Posterior cingulate gyrus (tissue), 11 donors: ENCODE measurements at regions not wholly inside any gene's neighbourhood (a gene's known extent, or its start where the extent isn't known, plus 50 kb on each side); places are given as distances from the start of the nearest gene placed in this dataset.
"Not testable (repeated sequence)": the region's sequence is repeated elsewhere in the genome, so short reads cannot be mapped to it uniquely, and the experiment has no call there.

Experiments
- DNase-seq, 10 donors: peaks; one replicate each; pipeline versions ENCODE4 v3.0.0 to v3.0.0-alpha.2; 2020 to 2021; ENCODE audit warnings: mixed read lengths in 3 of 10
- intact Hi-C: fragments of 100-400 bp; cut with DNase I; formaldehyde crosslinking; loops from one replicate; pipeline ENCODE4 v1.15.1; 2023

DNA sequence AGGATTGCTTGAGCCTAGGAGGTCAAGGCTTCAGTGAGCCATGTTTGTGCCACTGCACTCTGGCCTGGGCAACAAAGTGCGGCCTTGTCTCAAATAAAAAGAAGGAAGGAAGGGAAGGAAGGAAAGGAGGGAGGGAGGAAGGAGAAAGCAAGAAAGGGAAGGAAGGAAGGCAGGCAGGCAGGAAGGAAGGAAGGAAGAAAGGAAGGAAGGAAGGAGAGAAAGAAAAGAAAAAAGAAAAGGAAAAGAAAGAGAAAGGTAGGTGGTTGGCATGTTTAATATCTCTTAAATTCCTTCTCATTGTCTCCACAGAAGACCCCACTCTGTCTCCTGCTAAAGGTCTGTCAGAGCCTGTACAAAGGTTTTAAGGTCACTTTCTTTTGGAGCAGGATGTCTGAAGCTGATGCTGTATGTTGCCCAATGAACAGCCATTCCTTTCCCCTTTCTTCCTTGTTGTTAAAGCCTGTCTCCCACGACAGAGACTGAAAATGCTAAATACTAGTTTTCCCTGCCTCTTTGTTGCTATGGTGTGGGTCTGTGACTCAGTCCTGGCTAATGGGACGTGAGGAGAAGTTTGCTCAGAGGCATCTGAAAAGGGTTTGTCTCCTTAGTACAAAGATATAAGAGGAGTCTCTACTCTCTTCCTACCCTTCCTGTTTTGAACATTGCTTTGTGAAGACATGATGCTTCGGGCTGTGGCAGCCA is 213.3 kb downstream of the PCSK1 start:
- intact Hi-C loops = no loop called here
- no peak for DNase-seq

- intact Hi-C loops = no loop called here
These were observed 214.4 kb downstream of the PCSK1 start for GRCh38 chr5:96218653-96219052.

GRCh38 chr5:96214442-96215197 is 218.4 kb downstream of the PCSK1 start:
- DNase-seq = no peak
- intact Hi-C loops = no loop called here

More at GRCh38 chr5:96218653-96219052, 214.4 kb downstream of the PCSK1 start:
- no peak for DNase-seq

- intact Hi-C loops = no loop called here
These were observed 223.2 kb downstream of the PCSK1 start for GRCh38 chr5:96209829-96210228.

GRCh38 chr5:96207420-96207819 is 225.6 kb downstream of the PCSK1 start:
- DNase-seq = no peak
- intact Hi-C loops = no loop called here

More at GRCh38 chr5:96209829-96210228, 223.2 kb downstream of the PCSK1 start:
- DNase-seq = no peak

GRCh38 chr5:96203761-96204160 is 229.3 kb downstream of the PCSK1 start:
- DNase-seq = no peak
- intact Hi-C loops = no loop called here

DNA sequence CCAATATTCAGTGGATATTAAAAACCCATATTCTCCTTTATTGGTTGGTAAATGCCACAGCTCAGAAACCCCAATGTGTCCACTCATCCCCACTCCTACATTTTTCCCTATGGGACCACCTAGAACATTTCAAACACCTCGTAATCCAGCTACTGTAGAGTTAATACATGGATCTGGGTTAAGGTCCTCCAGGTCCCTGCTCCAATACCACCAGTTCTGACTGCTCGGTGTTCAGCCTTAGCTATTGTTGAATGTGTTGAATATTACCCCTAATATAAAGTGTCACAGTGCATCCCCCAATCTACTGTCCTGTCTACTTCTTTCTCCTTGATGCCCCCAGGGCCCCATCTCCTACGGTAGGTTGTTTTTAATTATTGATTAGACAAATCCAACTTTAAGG is 231.5 kb downstream of the PCSK1 start:
- intact Hi-C loops = no loop called here
- DNase-seq = no peak

- no peak for DNase-seq
- intact Hi-C loops = no loop called here
These were observed 232.4 kb downstream of the PCSK1 start for GRCh38 chr5:96200641-96201040.

DNA sequence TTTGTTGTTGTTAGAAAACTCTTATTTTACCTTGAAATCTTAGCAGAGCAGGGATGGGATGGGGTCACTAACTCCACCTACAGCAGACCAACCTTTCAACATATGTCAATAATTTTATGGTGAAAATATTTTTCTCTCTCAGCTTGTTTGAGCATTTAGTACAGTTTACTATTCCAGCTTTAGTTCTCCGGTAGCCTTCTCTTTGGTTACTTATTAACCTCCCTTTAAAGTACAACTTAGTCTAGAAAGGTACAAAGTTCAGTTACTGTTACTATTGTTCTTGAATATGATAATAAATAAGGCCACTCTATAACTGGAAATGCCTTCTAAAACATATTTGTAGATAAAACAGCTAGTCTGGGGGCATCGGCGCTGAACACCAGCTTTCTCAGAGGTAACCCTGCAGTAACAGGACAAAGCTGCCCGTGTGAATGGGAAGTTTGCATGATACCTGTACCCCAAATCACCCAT is 233.3 kb downstream of the PCSK1 start:
- intact Hi-C loops = no loop called here
- DNase-seq = no peak

DNA sequence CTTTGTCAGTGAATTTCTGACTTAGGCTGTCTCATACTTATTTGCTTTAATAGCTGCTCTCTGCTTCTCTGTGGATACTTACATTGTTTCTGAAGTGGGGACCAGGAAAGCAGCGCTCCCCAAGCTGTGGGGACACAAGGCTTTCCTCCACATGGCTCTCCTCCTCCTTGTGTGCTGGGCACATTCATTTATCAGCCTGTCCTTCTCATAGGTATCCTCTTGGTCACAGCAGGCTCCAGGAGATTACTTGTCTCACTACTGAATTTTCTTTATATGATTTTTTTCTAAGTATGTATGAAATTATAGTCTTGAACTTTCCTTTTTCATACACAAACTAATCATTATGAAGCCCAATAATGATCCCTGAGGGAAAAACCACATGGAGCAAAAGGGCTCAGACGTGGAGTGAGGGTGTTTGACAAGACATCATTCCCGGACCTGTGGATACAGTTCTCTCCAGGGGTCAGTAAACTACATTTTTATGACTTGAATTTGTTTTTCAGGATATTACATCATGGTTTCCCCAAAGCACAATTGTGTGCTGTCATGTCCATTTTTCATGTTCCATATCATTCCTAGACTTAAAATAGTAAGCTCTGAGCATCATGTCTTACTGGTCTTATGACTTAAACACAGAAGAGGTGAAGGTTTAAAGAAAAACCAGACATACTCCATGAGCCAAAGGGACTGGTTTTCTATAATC is 234.5 kb downstream of the PCSK1 start:
- no peak for DNase-seq
- intact Hi-C loops = no loop called here

- DNase-seq, intact Hi-C loops: not testable (repeated sequence)
These were observed 235.3 kb downstream of the PCSK1 start for GRCh38 chr5:96197767-96198166.

DNA sequence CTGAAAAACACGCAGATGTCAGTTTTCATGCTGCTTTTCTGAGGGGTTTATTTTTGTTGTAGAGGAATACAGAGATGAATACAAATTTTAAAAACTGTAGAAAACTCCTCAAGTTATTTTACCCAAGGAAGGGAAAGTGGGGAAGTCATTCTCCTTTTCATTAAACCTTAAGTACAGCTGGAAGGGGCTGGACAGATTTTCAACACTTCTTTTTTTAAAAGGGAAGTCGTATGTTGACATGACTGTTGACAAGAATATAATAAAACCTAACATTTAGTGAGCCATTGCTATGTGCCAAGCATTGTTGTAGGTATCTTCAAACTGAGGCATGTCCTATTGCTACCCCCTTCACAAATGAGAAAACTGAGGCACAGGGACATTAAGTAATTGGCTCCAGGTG is 235.7 kb upstream of the ELL2 start:
- no peak for DNase-seq
- intact Hi-C loops = no loop called here

- intact Hi-C loops = no loop called here
- DNase-seq = no peak
These were observed 235.2 kb upstream of the ELL2 start for GRCh38 chr5:96196890-96197289.

DNA sequence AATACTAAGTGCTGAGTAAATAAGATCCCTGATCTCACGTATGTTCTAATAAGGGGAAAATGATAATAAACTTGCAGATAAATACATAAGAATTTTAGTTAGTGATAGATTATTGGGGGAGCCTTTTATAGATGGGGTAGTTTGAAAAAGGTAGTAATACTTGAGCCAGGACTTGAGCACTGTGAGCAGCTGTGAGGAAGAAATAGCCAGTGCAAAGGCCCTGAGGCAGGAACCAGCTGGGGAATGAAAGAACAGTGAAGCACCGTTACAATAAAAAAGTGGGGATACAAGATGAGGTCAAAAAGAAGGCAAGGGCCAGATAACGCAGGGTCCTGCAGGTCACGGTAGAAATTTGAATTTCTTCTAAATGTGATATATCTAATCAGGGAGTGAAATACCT is 234.8 kb upstream of the ELL2 start:
- DNase-seq = no peak
- intact Hi-C loops = no loop called here

DNA sequence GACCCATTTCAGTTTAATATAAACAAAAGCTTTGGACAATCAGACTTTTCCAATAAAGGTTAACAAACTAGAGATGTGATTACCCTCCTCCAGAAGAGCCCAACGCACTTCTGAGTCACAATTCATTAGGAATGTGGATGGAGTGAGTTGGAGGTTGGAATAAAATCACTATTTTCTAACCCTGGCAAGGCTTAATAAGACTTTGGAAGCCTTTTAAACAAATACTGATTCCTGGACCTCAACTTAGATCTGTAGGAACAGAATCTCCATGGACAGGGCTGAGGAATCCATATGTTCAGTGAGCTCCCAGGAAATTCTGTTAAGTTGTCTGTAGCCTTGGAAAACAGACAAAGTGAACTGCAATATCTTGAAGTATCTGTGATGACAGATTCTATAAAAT is 233.5 kb upstream of the ELL2 start:
- DNase-seq = no peak
- intact Hi-C loops = no loop called here

- intact Hi-C loops = no loop called here
- no peak for DNase-seq
These were observed 232.9 kb upstream of the ELL2 start for GRCh38 chr5:96194593-96194992.

DNA sequence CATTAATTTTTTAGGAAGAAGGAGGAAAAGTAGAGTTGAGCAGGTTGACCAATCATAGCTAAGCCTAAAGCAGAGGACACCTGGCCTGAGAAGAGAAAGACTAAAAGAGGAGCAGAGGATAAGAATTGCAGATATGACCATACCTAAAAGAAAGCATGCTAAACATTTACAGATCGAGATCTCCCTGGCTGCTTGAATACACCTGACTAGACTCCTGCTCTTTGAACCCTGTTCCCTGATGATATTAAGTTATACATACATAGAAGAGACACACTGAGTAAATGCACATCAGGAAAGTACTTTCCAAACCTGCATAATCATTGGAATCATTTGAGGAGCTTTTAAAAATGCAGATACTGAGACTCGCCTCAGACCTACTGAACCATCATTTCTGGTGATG is 232.3 kb upstream of the ELL2 start:
- intact Hi-C loops = no loop called here
- DNase-seq = no peak

DNA sequence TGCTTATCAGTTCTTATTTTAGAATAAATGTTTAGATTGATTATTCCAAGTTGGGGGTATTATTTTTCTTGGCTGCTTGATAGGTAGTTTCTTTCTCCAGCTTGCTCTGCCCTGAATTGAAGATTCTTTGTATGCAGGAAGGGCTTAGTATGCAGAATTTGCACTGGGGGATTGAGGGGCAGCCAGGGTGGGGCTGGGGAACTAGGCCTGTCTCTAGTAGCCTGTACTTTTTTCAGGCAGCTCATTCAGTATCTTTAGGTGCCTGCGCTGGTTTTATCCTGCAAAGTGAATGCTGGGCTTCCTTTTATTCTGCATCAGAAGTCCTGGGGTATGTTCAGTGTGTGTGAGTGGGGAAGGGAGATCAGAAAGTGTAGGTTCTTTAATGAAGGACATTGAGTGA is 228.3 kb upstream of the ELL2 start:
- DNase-seq = no peak
- intact Hi-C loops = no loop called here

DNA sequence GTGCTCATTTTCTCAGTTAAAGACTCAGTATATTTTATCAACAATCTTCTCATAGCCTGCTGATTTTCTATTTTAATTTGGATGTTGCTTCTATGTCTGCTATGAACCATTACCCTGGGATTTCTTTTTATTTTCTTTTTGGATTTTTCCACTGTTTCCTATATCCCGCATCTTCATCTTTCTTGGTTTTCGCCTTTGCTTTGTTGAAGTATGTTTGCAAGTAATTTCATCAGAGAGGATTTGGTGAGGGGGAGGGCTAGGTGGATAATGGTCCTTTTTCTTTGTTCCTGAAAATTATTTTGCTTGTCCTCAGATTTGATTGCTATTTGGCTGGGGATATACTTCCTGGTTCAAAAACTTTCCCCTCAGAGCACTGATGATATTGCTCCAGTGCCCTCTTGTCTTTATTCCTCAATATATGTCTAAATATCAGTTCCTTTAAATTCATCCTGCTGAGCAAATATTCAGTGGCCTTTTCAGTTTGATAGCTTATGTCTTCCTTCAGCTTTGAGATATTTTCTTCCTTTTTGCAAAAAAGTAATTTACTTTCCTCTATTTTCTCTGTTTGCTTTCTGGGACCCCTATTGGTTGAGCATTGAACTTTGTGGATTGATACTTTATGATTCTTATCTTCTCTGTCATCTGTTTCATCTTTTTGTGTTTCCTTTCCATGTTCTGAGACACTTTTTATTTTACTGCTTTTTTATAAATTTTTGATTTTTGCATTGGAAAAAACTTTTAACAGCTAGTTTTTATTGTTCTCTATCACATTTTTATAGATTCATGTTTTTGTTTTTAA is 227.6 kb upstream of the ELL2 start:
- intact Hi-C loops = no loop called here
- no peak for DNase-seq

DNA sequence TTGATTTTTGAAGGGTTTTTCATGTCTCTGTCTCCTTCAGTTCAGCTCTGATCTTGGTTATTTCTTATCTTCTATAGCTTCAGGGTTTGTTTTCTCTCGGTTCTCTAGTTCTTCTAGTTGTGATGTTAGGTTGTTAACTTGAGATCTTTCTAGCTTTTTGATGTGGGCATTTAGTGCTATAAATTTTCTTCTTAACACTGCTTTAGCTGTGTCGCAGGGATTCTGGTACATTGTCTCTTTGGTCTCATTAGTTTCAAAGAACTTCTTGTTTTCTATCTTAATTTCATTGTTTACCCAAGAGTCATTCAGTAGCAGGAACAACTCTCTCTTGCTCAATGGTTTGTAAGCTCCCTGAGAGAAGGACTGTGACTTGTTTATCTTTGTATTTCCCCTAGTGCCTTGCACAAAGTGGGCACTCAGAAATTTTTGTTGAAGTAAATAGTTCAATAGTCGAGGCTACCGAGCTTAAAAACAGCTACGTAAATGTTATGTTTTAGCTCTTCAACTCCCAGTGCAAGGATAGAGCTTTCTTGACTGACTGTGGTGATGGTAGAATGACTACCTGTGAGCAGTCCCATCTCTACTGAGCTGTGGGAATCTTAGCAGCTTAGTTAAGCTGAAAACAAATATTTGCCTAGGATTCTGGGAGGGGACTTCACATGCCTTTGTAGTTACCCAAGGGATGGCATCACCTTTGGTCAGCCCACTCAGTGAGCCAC is 225.8 kb upstream of the ELL2 start:
- intact Hi-C loops = no loop called here
- no peak for DNase-seq
